Stimulated activated CD4-positive, alpha-beta T cell treated with anti-CD3 and anti-CD28 coated beads, TNF-alpha, amount 100 ng/mL, for 24 hours (primary cell): ENCODE measurements at regions not wholly inside any gene's neighbourhood (a gene's known extent, or its start where the extent isn't known, plus 50 kb on each side); places are given as distances from the start of the nearest gene placed in this dataset.

Source experiments
- DNase-seq, 3 experiments: peaks; one replicate each; pipeline ENCODE4 v3.0.0-alpha.2; 2020; ENCODE audit warnings: low read depth in 3 of 3

DNA sequence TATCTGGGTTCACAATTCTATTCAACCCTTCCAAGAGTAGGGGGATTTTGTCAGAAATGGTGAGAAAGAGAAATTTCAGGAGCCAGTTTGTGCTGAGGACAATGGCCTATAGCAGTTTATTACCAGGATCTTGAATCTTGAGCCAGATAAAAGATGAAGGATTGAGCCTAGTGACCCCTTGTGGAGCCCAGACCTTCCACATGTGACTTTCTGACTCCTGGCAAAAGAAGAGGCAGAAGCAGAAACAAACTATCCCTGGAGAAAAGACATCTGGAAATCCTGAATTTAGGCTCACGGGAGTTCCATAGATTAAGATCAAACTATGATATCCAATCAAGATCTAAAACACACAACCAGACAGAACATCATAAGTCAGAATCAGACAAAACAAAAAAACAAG lies 60.9 kb upstream of the CHRM2 start:
- no peak for DNase-seq

DNA sequence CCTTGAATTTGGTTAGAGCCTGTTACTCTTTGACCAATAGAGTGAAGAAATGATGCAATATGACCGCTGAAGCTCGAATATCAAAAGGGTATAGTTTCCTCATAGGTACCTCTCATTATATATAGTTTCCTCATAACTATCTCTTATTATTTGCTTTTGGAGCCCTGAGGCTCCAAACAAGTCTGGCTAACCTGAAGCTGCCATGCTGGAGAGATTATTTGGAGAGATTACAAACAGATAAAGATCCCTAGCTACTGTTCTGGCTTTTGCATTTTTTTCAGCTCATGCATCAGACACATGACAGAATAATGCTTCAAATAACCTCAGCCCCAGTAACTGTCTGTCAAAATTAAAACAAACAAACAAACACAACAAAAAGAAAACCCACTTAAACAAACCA lies 65.4 kb upstream of the CHRM2 start:
- no peak for DNase-seq

DNA sequence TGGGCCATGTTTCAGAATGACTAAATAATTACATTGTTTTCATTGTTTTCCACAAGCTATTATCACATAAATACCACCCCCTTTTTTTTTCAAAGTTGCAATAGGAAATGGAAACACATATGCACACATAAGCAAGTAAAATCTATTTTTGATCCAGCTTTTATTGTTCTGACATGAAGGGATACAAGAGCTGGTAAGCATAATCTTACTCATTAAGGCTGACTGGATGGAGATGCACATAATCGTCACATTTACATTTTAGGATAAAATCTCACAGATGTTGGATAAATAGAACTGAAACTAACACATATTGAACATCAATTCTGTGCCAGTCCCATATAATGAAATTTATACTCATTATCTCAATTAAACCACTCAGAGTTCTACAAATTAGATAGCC lies 84.5 kb upstream of the CHRM2 start:
- no peak for DNase-seq

DNA sequence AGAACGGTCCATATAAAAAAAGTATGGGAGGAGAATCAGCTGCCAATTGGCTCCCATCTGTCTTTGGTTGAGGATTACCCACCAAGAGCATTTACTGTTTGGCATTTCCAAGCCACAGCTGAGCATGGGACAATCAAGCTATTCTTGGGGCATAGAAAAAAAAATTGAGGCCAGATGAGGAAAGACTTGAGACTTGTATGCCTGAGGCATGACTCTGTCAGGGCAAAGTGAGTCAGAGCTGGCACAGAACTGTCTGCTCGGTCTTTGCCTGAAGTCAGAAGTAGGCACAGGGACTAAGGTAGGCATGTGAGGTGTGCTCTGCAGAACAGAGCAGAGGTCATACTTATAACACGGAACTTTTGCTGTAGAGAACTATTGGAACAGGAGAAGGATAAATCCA lies 126.5 kb upstream of the CHRM2 start:
- DNase-seq = no peak

DNA sequence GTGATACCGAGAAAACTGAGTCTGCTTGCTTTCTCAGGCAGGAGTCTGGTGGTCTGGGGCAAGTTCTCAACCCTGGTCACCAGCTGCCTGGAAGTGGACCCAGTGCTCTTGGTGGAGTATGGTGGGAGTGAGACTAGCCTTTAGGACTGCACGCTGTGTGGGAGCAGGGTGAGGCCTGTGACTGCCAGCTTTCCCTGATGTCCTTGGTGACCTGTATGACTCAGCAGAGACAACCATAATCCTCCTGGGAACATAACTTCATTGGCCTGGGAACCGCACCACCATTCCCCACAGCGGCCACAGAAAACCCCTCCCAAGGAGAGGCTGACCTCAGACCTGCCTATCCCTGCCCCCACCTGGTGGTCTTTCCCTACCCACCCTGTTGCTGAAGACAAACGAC lies 139.5 kb upstream of the CHRM2 start:
- DNase-seq = no peak

DNA sequence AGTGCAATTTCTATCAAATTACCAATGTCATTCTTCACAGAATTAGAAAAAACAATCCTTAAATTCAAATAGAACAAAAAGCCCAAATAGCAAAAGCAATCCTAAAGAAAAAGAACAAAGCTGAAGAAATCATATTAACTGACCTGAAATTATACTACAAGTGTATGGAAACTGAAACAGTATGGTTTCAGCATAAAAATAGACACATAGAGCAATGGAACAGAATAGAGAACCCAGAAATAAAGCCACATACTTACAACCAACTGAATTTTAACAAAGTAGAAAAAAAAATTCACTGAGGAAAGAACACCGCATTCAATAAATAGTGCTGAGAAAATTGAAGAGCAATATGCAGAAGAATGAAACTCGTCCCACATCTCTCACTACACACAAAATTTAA lies 142.0 kb upstream of the CHRM2 start:
- no peak for DNase-seq

DNA sequence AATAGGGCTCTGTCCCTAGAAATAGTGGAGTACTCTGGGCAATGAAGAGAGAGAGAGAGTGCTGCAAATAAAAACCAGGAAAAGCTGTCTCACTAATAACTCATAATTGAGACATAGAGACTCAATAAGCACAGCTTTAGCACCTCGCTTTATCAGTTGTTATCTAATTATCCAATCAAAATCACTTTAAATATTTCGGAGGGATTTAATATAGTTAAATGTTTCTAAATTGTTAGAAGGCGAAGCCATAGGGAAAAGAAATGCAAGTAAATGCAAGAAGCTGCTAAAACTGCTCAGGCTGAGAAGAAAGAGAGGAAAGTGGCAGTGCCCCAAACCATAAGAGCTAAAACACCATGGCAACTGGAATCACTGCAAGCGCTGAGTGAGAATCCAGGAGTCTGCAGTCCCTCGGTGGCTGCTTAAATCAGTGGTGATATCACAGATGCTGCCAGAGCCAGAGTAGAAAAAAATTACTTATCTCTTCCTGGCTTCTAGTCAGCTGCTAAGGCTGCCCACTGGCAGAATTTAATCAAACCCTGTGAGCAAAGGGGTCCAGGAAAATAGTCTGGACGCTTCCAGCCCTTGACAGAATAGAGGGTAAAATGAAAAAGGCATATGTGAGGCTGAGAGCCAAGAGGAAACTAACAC lies 150.4 kb upstream of the CHRM2 start:
- no peak for DNase-seq

DNA sequence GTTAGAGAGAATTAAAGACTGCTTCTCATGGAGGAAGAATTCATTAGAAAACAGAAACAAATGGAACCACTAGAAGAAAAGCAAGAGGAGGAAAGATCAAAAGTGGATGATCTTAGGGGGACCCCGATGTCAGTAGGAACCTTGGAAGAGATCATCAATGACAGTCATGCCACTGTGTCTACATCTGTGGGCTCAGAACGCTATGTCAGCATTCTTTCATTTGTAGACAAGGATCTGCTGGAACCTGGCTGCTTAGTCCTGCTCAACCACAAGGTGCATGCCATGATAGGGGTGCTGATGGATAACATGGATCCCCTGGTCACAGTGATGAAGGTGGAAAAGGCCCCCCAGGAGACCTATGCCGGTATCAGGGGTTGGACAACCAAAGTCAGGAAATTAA lies 154.4 kb upstream of the CHRM2 start:
- no peak for DNase-seq

DNA sequence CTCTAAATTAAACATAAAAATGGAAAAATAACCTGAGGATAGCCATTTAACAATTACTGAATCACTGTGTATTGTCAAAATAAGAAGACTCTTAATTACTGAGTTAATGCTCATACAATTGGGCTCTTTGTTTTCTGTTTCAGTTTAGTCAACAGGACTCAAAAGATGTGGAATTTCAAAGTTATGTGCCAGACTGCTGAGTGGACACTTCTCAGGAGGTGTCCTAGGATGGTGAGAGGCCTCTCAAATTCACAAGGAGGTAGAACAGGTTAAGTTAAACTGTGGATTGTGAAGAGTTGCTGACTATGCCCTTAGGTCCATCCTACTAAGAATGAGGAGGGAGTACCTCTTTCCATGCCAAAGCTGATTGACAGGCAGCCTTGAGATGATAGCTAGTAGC lies 157.7 kb upstream of the CHRM2 start:
- DNase-seq = no peak

DNA sequence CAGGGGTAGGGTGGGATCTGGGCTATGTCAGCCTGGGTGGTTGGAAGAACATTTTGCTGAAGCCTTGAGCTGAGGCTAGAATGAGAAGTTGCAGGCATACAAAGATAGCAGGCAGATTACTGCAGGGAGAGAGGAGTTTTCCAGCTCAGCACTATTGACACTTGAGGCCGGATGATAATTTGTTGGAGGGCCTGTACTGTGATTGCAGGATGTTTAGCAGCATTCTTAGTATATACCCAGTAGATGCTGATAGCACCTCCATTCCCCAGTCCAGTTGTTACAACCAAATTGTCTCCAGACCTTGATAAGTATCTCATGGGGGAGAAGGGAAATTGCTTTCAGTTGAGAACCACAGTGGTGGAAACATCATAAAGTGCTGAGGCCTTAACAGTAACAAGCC lies 158.6 kb upstream of the CHRM2 start:
- no peak for DNase-seq

DNA sequence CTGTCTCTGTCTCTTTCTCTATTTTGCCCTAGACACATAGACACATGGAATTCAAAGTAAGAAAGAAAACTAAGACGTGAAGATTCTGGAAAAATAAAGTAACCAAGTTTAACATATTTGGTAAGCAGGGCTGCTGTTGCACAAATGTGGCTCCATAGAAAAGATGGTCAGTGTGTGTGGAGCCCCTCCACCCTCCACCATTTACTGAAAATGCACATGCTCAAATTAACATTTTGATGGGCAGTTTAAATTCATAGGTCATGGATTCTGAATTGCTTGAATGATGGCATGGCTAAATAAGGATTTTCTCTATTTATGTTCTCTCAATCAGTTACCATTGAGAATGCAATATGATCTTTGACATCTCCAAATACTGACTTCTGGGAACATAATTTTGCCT lies 165.5 kb upstream of the CHRM2 start:
- DNase-seq = no peak

DNA sequence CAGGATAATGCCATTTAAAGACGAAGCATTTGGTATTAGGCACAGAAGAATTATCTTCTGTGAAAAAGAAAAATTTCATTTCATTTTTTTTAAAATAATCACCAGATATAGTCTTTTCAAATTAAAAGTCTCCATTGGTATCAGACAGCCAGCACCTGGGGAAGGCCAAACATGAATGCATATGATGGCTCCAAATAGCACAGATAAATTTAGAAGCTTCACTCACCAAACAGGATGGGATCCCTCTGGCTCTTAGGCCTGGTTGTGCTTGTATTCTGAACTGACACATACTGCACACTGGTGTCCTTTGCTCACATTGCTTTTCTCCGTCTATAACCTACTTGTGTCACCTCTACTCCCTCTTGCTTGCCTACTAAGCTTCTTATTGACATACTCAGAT lies 169.5 kb upstream of the CHRM2 start:
- DNase-seq = no peak

DNA sequence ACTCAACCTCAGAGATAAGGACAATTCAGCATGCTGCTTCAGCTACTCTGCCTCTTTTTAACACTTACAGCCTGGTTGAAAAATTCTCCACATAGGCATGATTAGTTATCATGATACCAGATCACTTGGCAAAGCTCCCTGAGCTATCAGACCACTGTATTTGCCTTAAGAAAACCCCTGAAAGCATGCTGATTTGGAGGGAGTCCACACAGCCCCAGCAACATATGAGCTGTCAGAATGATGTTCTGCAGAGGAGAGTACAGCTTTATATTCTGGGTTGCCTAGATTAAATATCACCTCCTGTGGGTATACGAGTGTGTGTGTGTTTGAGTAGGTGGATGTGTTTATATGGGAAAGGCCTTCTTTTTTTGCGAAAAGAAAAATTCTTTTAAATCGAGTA lies 170.2 kb upstream of the CHRM2 start:
- no peak for DNase-seq

DNA sequence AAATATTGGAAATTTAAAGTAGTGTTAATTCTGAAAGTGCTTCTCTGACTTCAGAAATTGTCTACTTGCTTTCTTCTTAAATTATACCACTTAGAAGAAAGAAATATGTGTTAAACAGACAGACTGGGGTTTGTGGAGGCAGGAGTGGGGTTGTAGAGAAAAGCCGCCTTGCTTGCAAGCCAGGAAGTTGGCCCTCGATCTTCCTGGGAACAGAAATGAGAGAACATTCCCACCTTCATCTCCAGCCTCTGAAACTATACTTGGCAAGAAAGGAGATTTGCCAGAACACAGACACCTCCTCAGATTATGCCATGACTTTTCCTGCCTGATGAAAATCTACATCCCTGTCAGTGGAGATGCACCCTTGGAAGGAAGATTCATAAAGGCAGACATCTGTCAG lies 171.2 kb upstream of the CHRM2 start:
- DNase-seq = no peak

DNA sequence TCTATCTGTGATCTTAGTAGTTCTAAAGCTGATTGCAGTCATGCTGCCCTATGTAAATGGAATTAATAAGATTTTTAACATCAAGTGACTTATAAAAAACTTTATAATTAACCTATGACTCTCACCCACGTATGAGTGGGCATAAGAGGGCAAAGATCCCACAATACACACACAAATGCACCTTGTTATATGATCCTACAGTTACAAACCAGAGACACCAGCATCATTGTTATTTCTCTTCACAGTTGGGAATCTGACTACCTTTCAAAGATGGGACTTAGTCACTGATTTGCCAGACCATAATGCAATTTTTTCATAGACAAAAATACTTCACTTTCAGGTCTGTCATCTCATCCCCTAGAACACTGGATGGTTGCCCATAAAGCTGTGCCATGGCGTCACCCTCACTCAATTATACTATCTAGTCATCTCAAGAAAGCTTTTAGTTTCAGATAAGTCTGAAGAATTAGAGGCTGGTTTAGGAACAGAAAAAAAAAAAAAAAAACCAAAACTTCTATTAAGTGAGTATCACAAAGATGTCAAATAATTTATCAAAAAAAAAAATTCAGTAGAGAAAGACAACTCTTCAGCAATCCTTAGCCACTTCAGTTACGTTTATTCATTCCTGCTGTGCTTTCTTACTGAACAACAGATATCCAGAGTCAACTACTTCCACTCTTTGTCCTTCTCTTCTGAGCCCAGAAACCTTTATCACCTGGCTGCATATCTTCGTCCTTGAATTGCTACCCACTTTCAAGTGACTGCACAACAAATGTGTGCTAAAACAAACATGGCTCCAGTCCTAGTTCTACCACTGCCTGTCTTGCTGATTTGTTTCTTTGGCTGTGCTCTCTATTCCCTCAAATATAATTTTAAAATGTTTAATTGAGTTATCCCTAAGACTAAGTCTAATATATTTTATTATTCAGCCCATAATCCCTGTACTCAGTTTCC lies 175.0 kb upstream of the CHRM2 start:
- DNase-seq = no peak

DNA sequence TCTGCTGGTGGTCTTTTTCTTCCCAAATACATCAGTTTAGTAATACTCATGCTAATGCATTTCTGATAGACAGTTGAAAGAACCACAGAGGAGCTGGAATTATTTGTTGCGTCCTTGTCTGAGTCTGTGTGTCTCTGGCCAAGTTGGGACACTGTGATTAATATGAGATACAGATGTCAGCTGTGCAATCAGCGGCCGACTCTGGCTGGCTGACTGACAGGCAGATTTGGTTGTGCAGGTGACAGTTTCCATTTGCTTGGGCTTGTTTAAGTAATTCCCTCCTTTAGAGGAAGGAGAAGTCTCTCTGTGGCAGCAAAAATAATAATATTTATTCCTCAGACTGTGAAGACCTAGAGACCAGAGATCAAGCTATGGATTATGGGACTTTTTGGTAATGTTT lies 176.2 kb upstream of the CHRM2 start:
- no peak for DNase-seq

DNA sequence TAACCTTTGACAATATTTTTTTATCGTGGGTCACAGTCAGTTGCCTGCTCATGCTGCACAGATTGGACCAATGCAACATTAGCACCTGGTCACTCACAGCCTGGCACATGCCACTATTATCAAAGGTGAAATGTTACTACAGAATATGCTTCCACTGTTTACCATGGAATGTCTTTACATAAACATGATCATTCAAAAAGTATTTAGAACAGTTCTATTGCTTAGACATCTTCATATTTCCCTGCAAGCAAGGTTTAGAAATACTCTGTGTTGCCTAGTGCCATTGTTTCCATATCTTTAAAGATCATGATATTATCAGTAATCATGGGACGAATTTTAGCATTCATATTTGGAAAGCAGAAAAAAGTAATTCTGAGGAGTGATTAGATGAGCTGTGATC lies 179.9 kb upstream of the CHRM2 start:
- DNase-seq = no peak

DNA sequence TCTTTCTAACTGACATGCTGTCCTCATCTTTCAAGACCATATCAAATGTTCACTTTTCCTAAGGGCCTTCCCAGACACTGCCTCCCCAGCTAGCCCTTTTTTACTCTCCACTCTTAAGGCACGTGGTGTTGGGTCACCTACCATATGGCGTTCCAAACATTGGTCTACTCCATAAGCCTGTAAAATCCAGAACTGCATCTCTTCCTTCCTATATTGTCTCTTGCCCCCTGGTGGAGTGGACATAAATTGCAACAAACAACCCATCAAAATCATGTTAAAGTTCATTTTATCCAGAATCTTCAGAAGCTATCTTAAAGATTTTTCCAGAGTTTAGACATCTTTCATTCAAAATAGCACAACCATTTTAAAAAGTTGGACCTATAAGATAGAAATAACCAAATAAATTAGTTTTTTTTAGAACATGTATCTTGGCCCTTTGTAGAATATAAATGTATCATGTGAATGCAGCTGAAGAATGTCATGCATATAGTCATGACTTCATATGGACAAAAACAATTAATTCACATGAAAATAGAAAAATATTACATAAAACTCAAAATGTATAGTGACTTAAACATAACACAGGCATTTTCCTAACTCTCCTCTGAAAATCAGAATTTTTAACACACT lies 180.6 kb upstream of the CHRM2 start:
- no peak for DNase-seq

DNA sequence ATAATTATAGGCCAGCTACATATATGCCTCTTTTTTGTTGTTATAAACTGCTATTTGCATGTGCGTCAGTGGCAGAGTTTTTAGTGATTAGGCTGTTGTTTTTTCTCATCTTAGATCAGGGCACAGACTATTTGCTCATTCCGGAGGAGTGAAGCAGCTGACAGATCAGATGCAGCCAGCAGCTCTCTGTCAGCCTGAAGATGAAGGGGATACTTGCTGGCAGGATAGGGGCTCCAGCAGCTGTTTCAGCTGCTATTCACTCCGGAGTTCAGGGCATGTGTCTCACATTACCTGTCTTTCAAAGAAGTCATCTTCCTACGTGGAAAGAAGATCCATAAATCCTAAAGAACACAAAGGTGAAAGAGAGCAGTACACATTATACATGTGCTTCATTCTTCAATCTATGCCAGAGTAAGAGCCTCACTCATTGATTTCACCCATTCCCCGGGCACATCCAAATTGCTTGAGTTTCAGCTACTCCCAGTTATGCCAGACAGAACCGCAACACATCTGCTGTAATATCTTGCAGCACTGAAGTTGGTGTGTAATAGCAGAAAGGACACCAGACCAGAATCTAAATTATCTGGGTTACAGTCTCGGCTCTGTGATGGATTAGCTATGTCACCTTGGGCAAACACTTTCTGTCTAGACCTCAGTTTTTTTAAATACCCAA lies 182.8 kb upstream of the CHRM2 start:
- no peak for DNase-seq

DNA sequence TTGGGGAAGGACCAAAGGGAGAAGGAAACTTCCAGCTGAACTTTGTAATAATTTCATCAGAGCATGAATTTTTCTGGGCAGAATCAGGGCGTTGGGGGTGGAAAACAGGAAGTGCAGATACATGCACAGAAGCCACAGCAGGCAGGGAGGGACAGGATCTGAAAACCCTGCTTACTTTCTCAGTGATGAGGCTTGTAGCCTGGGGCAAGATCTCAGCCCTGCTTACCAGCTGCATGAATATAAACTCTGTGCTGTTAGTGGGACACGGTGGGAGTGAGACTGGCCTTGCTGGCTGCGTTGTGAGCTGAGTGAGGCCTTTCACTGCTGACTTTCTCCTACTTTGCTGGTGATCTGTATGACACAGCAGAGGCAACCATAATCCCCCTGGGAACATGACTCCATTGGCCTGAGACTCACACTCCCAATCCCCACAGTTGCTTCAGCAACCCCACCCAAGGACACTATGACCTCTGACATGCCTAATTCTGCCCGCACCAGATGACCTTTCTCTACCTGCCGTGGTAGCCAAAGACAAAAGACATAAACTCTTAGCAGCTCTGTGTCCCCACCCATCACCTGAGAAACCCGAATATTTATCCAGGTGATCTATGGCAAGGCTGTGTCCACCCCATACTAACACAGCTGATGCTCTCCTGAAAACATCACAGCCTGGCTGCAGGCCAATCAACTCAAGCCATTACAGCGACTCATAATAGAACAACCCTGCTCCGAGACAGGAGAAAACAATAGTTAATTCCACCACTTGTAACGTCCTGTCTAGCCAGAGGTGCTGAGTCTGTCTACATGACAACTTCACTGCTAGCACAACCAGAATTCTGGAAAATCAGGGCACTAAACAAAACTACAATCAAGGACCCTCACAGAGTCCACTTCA lies 190.7 kb upstream of the CHRM2 start:
- DNase-seq = no peak

DNA sequence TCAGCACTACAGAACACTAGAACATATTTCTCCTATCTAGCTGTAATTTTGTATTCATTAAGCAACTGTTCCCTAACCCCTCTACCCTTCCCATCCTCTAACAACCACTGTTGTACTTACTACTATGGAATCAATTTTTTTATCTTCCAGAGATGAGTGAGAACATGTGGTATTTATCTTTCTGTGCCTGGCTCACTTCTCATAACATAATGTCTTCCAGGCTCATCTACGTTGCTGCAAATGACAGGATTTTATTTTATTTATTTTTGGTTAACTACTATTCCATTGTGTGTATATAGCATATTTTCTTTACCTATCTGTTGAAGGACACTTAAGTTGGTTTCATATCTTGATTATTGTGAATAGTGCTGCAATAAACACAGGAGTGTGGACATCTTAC lies 200.9 kb upstream of the CHRM2 start:
- no peak for DNase-seq
